ENCODE measurements at regions not wholly inside any gene's neighbourhood (a gene's known extent, or its start where the extent isn't known, plus 50 kb on each side); places are given as distances from the start of the nearest gene placed in this dataset.

- no peak for DNase-seq
Observed at GRCh38 chr4:116059361-116059760, 945.9 kb upstream of the NDST4 start.

GRCh38 chr4:116058129-116058528 lies 944.7 kb upstream of the NDST4 start:
- Histone ChIP-seq H3K9me3 (ENCODE audit: control insufficient read depth, low read length) (no peaks in the 10 kb centered on the region), H3K36me3 (ENCODE audit: control insufficient read depth, insufficient read depth, low read length) (no peaks in the 10 kb centered on the region), H3K27me3 (replicated peaks; ENCODE audit: control insufficient read depth, insufficient read depth, low read length, poor library complexity, severe bottlenecking) (no peaks in the 10 kb centered on the region), H3K27ac (ENCODE audit: insufficient read depth, low read length, poor library complexity, severe bottlenecking) (no peak overlapping the region), H3K4me3 (ENCODE audit: insufficient read depth, low read depth, low read length, poor library complexity, severe bottlenecking) (no peak overlapping the region), H3K4me1 (ENCODE audit: control insufficient read depth, insufficient read depth, low read length, poor library complexity, severe bottlenecking) (no peaks in the 10 kb centered on the region)
- DNase-seq: no peak

More at GRCh38 chr4:116059361-116059760, 945.9 kb upstream of the NDST4 start:
- Histone ChIP-seq H3K9me3 (ENCODE audit: control insufficient read depth, low read length) (no peaks in the 10 kb centered on the region), H3K4me3 (ENCODE audit: insufficient read depth, low read depth, low read length, poor library complexity, severe bottlenecking) (no peak overlapping the region), H3K27me3 (replicated peaks; ENCODE audit: control insufficient read depth, insufficient read depth, low read length, poor library complexity, severe bottlenecking) (no peaks in the 10 kb centered on the region), H3K27ac (ENCODE audit: insufficient read depth, low read length, poor library complexity, severe bottlenecking) (no peak overlapping the region), H3K36me3 (ENCODE audit: control insufficient read depth, insufficient read depth, low read length) (no peaks in the 10 kb centered on the region), H3K4me1 (ENCODE audit: control insufficient read depth, insufficient read depth, low read length, poor library complexity, severe bottlenecking) (no peaks in the 10 kb centered on the region)

- Histone ChIP-seq H3K27ac (ENCODE audit: insufficient read depth, low read length, poor library complexity, severe bottlenecking) (no peak overlapping the region), H3K9me3 (ENCODE audit: control insufficient read depth, low read length) (no peaks in the 10 kb centered on the region), H3K36me3 (ENCODE audit: control insufficient read depth, insufficient read depth, low read length) (no peaks in the 10 kb centered on the region), H3K27me3 (replicated peaks; ENCODE audit: control insufficient read depth, insufficient read depth, low read length, poor library complexity, severe bottlenecking) (no peaks in the 10 kb centered on the region), H3K4me3 (ENCODE audit: insufficient read depth, low read depth, low read length, poor library complexity, severe bottlenecking) (no peak overlapping the region), H3K4me1 (ENCODE audit: control insufficient read depth, insufficient read depth, low read length, poor library complexity, severe bottlenecking) (no peaks in the 10 kb centered on the region)
- DNase-seq: no peak
Observed at GRCh38 chr4:116055857-116056827, 942.7 kb upstream of the NDST4 start.

DNA sequence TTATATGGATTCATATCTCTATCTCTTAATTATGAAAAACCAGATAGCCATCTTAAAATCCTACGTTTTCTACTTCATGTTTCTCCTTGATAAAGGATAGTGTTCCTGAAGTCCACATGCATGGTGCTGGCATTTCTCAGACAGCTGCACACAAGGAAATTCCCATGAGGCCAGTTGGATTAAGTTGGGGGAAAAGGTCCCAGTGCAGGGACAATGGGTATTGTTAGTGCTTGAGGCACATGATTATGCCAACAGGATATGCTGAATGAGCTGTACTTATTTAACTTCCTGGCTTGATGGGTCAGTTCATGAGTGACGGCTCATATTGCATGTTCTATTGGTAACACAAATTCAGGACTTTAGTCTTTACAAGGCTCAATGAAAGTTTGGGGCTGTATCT lies 913.9 kb upstream of the NDST4 start:
- Histone ChIP-seq H3K36me3 (ENCODE audit: control insufficient read depth, insufficient read depth, low read length) (no peaks in the 10 kb centered on the region), H3K27ac (ENCODE audit: insufficient read depth, low read length, poor library complexity, severe bottlenecking) (no peak overlapping the region), H3K27me3 (replicated peaks; ENCODE audit: control insufficient read depth, insufficient read depth, low read length, poor library complexity, severe bottlenecking) (no peaks in the 10 kb centered on the region), H3K4me1 (ENCODE audit: control insufficient read depth, insufficient read depth, low read length, poor library complexity, severe bottlenecking) (no peaks in the 10 kb centered on the region), H3K4me3 (ENCODE audit: insufficient read depth, low read depth, low read length, poor library complexity, severe bottlenecking) (no peak overlapping the region), H3K9me3 (ENCODE audit: control insufficient read depth, low read length) (no peaks in the 10 kb centered on the region)
- DNase-seq: no peak

DNA sequence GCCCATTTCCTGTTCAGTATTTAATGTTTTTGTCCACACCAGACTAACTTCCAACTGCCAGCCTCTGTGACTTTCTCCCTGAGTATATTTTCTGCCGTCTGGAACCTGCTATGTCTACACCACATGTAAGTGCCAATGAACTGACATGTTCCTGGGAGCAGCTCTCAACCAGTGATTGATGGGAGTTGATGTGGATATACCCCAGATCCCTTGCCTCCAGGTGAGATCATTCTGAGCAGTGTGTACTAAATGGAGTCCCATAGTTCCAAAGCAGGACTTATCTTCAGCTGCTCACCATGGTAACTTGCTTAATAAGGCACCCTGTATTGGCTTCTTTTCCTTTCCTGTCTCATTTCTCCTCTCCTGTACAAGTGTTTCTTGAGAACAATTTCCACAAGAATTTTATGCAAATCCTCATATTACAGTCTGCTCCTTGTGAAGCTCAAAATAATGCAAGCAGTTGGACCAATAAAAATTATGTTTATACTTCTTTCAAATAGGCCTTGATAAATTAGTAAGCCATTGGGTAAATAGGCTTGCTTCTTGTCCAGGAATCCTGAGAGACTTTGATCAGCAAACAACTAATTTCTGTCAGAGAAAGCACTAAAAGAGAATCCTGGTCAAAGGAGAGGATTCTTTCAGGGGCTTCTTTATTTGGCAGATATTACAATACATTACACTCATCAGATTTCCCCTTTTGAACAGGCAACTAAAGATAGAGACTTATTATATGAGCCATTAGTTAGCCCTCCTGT lies 911.7 kb upstream of the NDST4 start:
- no peaks in the 10 kb centered on the region for H3K4me1 ChIP-seq (ENCODE audit: control insufficient read depth, insufficient read depth, low read length, poor library complexity, severe bottlenecking)
- H3K27me3 ChIP-seq (replicated peaks; ENCODE audit: control insufficient read depth, insufficient read depth, low read length, poor library complexity, severe bottlenecking): no peaks in the 10 kb centered on the region
- no peaks in the 10 kb centered on the region for H3K36me3 ChIP-seq (ENCODE audit: control insufficient read depth, insufficient read depth, low read length)
- H3K9me3 ChIP-seq (ENCODE audit: control insufficient read depth, low read length): peaks cover under 1% of the 10 kb centered on the region
- no peak overlapping the region for H3K4me3 ChIP-seq (ENCODE audit: insufficient read depth, low read depth, low read length, poor library complexity, severe bottlenecking)
- no peak for DNase-seq
- no peak overlapping the region for H3K27ac ChIP-seq (ENCODE audit: insufficient read depth, low read length, poor library complexity, severe bottlenecking)

GRCh38 chr4:116023049-116023448 lies 909.6 kb upstream of the NDST4 start:
- DNase-seq: no peak
- Histone ChIP-seq H3K9me3 (ENCODE audit: control insufficient read depth, low read length) (peaks cover 9% of the 10 kb centered on the region), H3K27ac (ENCODE audit: insufficient read depth, low read length, poor library complexity, severe bottlenecking) (no peak overlapping the region), H3K4me3 (ENCODE audit: insufficient read depth, low read depth, low read length, poor library complexity, severe bottlenecking) (no peak overlapping the region), H3K27me3 (replicated peaks; ENCODE audit: control insufficient read depth, insufficient read depth, low read length, poor library complexity, severe bottlenecking) (no peaks in the 10 kb centered on the region), H3K36me3 (ENCODE audit: control insufficient read depth, insufficient read depth, low read length) (no peaks in the 10 kb centered on the region), H3K4me1 (ENCODE audit: control insufficient read depth, insufficient read depth, low read length, poor library complexity, severe bottlenecking) (no peaks in the 10 kb centered on the region)

DNA sequence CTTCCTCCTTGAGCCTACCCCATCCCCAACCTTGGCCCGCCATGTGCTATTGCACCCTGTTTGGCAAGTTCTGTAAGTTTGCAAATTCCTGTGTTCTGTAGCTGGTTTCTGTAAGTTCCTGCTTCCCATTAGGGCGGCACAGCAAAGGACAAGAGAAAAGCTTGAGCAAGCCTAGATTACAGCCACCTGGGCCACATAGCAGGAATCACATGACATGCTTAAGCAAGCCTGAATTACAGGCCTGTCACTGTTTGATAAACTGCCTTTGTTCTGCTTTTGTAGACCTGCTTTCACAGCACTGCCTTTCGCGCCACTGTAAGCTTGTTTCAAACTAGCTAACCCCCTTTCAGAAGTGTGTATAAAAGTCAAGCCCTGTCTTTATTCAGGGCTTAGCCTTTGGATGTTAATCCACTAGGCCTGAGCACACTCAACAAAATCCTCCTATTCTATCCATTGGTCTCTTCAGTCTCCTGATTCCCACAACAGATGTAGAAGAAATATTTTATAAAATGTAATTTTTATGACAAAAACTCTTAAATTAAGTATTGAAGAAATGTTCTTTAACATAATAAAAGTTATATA lies 906.8 kb upstream of the NDST4 start:
- H3K27ac ChIP-seq (ENCODE audit: insufficient read depth, low read length, poor library complexity, severe bottlenecking): no peak overlapping the region
- no peaks in the 10 kb centered on the region for H3K4me1 ChIP-seq (ENCODE audit: control insufficient read depth, insufficient read depth, low read length, poor library complexity, severe bottlenecking)
- H3K36me3 ChIP-seq (ENCODE audit: control insufficient read depth, insufficient read depth, low read length): no peaks in the 10 kb centered on the region
- H3K27me3 ChIP-seq (replicated peaks; ENCODE audit: control insufficient read depth, insufficient read depth, low read length, poor library complexity, severe bottlenecking): no peaks in the 10 kb centered on the region
- no peak overlapping the region for H3K4me3 ChIP-seq (ENCODE audit: insufficient read depth, low read depth, low read length, poor library complexity, severe bottlenecking)
- no peak for DNase-seq
- peaks cover 16% of the 10 kb centered on the region for H3K9me3 ChIP-seq (ENCODE audit: control insufficient read depth, low read length)

GRCh38 chr4:116018831-116019230 lies 905.4 kb upstream of the NDST4 start:
- Histone ChIP-seq H3K27ac (ENCODE audit: insufficient read depth, low read length, poor library complexity, severe bottlenecking) (no peak overlapping the region), H3K27me3 (replicated peaks; ENCODE audit: control insufficient read depth, insufficient read depth, low read length, poor library complexity, severe bottlenecking) (no peaks in the 10 kb centered on the region), H3K9me3 (ENCODE audit: control insufficient read depth, low read length) (peaks cover 25% of the 10 kb centered on the region), H3K4me3 (ENCODE audit: insufficient read depth, low read depth, low read length, poor library complexity, severe bottlenecking) (no peak overlapping the region), H3K4me1 (ENCODE audit: control insufficient read depth, insufficient read depth, low read length, poor library complexity, severe bottlenecking) (no peaks in the 10 kb centered on the region), H3K36me3 (ENCODE audit: control insufficient read depth, insufficient read depth, low read length) (no peaks in the 10 kb centered on the region)
- no peak for DNase-seq

DNA sequence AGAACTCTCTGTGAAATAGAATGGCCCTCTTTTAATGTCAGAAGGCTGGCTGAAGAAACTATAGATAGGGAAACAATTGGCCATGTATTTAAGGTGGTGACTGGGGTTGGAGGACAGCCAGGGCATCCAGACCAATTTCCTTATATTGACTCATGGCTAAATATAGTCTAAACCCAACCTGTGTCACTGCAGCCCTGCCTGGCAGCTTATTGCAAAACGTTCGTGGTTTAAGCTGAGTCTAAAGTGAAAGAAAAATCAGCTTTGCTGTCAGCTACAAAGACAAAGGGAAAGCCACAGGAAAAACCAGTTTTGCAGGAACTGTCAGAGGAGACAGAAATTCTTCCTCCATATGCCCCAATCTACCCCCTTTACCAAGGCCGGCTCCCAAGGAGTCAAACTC lies 902.8 kb upstream of the NDST4 start:
- Histone ChIP-seq H3K36me3 (ENCODE audit: control insufficient read depth, insufficient read depth, low read length) (no peaks in the 10 kb centered on the region), H3K9me3 (ENCODE audit: control insufficient read depth, low read length) (peaks cover 25% of the 10 kb centered on the region), H3K27ac (ENCODE audit: insufficient read depth, low read length, poor library complexity, severe bottlenecking) (no peak overlapping the region), H3K27me3 (replicated peaks; ENCODE audit: control insufficient read depth, insufficient read depth, low read length, poor library complexity, severe bottlenecking) (no peaks in the 10 kb centered on the region), H3K4me1 (ENCODE audit: control insufficient read depth, insufficient read depth, low read length, poor library complexity, severe bottlenecking) (no peaks in the 10 kb centered on the region), H3K4me3 (ENCODE audit: insufficient read depth, low read depth, low read length, poor library complexity, severe bottlenecking) (no peak overlapping the region)
- DNase-seq: no peak

DNA sequence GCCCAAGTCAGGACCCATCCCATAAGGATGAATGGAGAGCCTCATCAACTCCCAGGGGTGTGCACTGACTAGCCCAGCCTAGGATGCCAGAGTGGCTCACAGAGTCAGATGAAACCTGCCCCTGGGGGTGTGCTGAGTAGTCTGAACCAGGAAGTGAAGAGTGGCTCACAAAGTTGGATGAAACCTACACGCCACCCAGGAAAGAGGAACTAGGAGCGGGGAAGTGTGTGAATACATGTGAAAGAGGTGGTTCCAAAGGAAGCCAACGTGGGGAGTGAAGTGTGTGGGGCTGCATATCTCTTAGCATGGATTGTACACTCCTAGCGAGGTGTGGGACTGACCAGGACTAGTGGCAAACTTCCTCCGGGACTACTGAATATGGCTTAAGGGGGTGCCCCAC lies 902.1 kb upstream of the NDST4 start:
- Histone ChIP-seq H3K27me3 (replicated peaks; ENCODE audit: control insufficient read depth, insufficient read depth, low read length, poor library complexity, severe bottlenecking) (no peaks in the 10 kb centered on the region), H3K4me1 (ENCODE audit: control insufficient read depth, insufficient read depth, low read length, poor library complexity, severe bottlenecking) (no peaks in the 10 kb centered on the region), H3K27ac (ENCODE audit: insufficient read depth, low read length, poor library complexity, severe bottlenecking) (no peak overlapping the region), H3K4me3 (ENCODE audit: insufficient read depth, low read depth, low read length, poor library complexity, severe bottlenecking) (no peak overlapping the region), H3K36me3 (ENCODE audit: control insufficient read depth, insufficient read depth, low read length) (no peaks in the 10 kb centered on the region), H3K9me3 (ENCODE audit: control insufficient read depth, low read length) (peaks cover 25% of the 10 kb centered on the region)
- DNase-seq: no peak
